Urinary bladder (tissue), 3 donors: ENCODE measurements at regions not wholly inside any gene's neighbourhood (a gene's known extent, or its start where the extent isn't known, plus 50 kb on each side); places are given as distances from the start of the nearest gene placed in this dataset.

Experiments
- DNase-seq: peaks from one replicate; pipeline ENCODE4 v3.0.0-alpha.2; 2015; ENCODE audit errors: extremely low spot score
- H3K27ac ChIP-seq: one replicate; pipeline ENCODE4 v1.5.1; 2013; ENCODE audit warnings: low read depth, mild to moderate bottlenecking, moderate library complexity
- H3K36me3 ChIP-seq: one replicate; pipeline ENCODE4 v1.6.1; 2013; ENCODE audit warnings: mild to moderate bottlenecking, moderate library complexity; ENCODE audit not compliant: insufficient read depth
- H3K4me1 ChIP-seq: one replicate; pipeline ENCODE4 v1.6.1; 2013; ENCODE audit warnings: mild to moderate bottlenecking, moderate library complexity; ENCODE audit not compliant: insufficient read depth
- H3K4me3 ChIP-seq: one replicate; pipeline ENCODE4 v1.5.1; 2013; ENCODE audit warnings: low read depth, low read length
- WGBS: extraction: QIAGEN DNeasy Blood & Tissue Kit; methylation state at CpG from one replicate; pipeline ENCODE4 v1.1.7; 2013; 5-methylcytosine and 5-hydroxymethylcytosine counted together
- donor health status: healthy with polysubstance abuse.
- donor health status: healthy.

DNA sequence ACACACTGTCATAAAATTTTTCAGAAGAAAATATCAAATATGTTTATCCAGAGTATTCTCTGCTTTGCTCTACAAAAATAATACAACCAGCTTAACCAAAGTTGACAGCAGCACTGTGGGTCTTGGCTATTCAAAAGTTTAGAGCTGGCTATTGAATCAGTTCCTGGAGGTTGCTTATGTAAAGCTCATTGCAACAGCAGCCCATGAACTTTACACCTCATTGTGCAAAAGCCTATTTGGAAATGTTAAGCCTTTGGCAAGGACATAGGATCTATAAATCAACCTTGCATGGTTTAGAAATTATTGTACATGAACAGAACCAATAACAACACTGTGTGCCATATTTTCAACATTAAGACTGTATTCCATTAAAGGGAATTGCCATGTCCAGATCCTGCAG is 714.9 kb downstream of the ADGRL2 start:
- Histone ChIP-seq H3K4me1 (no peaks in the 10 kb centered on the region), H3K27ac (no peak overlapping the region), H3K4me3 (no peak overlapping the region), H3K36me3 (no peaks in the 10 kb centered on the region)
- DNase-seq = no peak

DNA sequence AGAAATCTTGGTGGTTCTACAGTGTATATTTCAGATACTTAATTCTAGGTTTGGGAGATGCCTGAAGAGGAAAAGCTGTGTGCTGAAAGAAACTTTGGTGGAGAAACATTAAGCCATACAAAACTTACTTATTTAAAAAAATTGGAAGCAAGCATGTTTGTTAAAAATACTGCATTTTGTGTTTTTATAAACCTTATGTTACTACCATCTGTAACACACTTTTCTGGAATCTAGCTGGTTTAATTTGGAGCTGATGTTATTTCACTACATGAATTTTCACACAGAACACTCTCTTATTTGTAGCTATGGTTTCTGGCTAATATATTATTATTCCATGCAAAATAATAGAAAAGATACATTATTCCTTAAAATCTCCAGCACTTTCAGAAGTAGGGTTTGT is 710.7 kb downstream of the ADGRL2 start:
- no peaks in the 10 kb centered on the region for H3K36me3 ChIP-seq
- no peaks in the 10 kb centered on the region for H3K4me1 ChIP-seq
- no peak overlapping the region for H3K4me3 ChIP-seq
- DNase-seq = no peak
- no peak overlapping the region for H3K27ac ChIP-seq

DNA sequence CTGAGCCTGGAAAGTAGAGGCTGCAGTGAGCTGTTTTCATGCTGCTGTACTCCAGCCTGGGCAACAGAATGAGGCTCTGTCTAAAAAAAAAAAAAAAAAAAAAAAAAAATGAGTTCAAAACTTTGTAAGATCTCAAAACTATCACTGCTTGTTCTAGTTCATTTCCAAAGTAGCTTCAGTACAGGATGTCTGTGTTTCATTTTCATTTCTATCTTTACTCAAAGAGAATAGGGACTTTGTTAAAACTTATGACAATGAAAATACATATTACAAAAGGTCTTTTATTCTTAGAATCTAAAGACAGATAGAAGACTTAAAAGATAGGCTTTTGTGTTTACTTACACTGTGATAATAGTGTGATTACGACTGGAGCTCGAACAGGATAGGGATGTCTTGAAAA is 709.7 kb downstream of the ADGRL2 start:
- no peak overlapping the region for H3K27ac ChIP-seq
- WGBS = 93% methylated on average over 2 of the region's 2 CpGs
- no peak for DNase-seq
- no peaks in the 10 kb centered on the region for H3K4me1 ChIP-seq
- no peak overlapping the region for H3K4me3 ChIP-seq
- H3K36me3 ChIP-seq = no peaks in the 10 kb centered on the region

DNA sequence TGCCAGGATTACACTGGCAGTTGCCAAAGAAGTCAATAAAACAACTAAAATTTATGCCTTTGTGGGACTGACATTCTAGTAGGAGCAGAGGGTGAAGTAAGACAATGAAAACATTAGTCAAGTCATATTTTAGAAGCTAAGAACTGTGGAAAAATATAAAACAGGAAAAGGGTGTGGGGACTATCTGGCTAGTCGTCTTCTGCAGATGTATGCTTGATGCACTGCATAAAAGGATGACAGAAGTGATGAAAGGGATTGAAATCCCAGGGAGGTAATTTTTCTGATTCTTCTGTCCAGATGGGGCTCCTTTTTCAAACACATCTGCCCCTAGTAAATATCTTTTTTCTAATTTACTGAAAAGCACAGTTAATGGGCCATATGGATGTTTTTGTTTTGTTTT is 706.3 kb downstream of the ADGRL2 start:
- Histone ChIP-seq H3K36me3 (no peaks in the 10 kb centered on the region), H3K4me3 (no peak overlapping the region), H3K27ac (no peak overlapping the region), H3K4me1 (no peaks in the 10 kb centered on the region)
- DNase-seq = no peak
- WGBS = 77% methylated on average over 1 of the region's 1 CpG

DNA sequence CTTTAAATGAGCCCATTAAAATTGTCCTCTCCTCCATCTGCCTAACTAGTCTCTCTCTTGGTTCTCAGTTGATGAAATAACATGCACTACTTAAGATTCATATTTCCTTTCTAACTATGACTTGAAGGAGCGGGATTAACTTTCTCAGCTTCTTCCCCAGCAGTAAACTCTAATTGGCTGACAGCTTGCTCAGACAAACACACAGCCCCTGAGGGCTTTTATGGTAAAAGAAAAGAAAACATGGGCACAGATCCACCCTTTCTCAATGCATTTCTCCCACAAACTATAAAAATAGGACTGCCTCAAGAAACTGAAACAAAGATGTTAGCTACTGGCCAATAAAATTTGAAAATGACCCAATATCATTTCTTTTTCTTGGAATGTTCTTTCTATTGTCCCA is 703.1 kb downstream of the ADGRL2 start:
- no peaks in the 10 kb centered on the region for H3K4me1 ChIP-seq
- no peak overlapping the region for H3K27ac ChIP-seq
- no peaks in the 10 kb centered on the region for H3K36me3 ChIP-seq
- H3K4me3 ChIP-seq = no peak overlapping the region
- no peak for DNase-seq
- 83% methylated on average over 1 of the region's 1 CpG for WGBS

DNA sequence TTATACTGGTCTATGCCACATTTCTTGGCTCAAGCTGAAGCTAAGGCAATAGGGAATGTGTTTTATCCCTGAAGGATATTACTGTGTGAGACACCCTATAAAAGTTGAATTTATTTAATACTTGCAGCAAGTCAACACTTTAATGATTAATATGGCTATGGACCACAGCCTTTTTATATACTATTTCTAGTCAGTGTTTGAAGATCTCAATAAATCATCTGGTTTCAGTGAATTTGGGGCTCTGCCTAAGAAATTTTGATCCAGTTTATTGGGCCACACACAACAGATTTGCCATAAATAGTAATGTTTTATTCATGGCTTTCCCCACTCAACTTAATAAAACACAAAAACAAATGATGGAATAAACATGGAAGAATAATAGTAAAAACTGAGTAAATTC is 698.3 kb downstream of the ADGRL2 start:
- Histone ChIP-seq H3K27ac (no peak overlapping the region), H3K4me1 (no peaks in the 10 kb centered on the region), H3K36me3 (no peaks in the 10 kb centered on the region), H3K4me3 (no peak overlapping the region)
- no peak for DNase-seq

DNA sequence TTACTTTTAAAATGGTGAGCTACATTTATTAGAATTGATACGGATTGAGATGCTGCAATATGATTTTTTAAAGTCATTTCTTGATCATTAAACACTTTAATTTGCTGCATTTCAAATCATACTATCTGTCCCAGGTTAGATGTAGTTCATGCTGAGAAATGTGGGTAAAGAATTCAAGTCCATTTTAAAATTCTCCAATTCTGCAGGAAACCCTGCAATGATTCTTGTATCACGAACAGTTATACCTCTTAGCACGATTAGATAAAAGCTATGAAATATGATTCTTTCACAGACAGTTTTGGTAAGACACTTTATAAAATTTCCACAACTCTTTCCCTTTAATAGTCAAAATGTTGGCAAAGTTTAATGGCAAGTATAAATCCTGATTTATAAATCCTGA is 693.4 kb downstream of the ADGRL2 start:
- Histone ChIP-seq H3K4me1 (no peaks in the 10 kb centered on the region), H3K36me3 (no peaks in the 10 kb centered on the region), H3K27ac (no peak overlapping the region), H3K4me3 (no peak overlapping the region)
- 97% methylated on average over 3 of the region's 3 CpGs for WGBS
- no peak for DNase-seq

DNA sequence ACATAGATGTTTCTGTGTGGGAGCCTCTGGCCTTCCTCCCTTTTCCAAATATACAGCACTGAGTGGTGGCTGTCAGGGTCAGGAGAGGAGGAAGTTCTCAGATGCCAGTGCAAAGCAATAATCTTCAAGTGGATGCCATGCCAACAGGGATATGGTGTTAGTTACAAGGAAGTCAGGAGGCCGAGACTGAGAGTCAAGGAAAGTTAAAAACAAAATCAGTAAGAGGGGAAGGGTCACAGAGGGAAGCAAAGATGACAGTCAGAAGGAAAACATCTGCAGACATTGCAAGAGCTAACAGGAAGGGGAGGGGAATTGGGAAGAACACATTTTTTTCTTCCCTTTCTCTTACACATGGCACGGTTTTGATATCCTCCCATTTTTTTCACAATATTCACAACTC is 691.4 kb downstream of the ADGRL2 start:
- Histone ChIP-seq H3K27ac (no peak overlapping the region), H3K4me1 (no peaks in the 10 kb centered on the region)
- 71% methylated on average over 2 of the region's 2 CpGs for WGBS

DNA sequence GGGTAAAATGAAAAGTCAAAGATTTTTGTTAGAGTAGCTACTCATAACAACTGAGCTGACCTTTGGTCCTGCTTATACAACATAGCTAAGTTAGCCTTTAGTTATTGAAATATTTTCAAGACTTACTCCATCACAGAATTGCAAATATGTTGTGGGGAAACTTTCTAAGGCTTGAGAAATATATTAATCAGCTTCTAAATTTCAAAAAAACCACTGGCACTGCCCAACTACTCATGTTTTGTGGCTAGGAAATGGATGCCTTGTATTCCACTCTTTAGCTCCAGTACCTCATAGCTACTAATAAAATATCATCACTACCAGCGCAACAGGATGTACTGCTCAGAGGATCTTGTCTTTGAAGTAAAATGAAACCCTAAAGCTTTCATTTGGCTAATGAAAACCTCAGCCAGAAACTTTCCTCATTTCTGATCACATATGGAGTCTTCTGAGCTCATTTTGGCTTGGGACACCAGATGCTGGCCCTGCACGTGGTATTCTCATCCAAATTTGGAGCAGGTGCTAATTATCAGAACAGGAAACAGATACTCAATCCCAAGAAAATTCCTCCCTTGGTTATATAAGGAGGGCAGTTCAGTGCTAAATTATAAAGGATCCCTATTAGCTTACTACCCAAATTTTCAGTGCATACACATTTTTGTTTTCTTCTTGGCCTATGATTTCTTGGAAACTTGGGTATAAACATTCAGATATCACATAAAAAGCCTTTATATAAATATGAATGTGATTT is 690.7 kb downstream of the ADGRL2 start:
- H3K27ac ChIP-seq = no peak overlapping the region
- no peaks in the 10 kb centered on the region for H3K36me3 ChIP-seq
- no peak overlapping the region for H3K4me3 ChIP-seq
- H3K4me1 ChIP-seq = no peaks in the 10 kb centered on the region
- 60% methylated on average over 2 of the region's 2 CpGs for WGBS
- DNase-seq = no peak

More for the DNA sequence above, 691.4 kb downstream of the ADGRL2 start:
- Histone ChIP-seq H3K36me3 (no peaks in the 10 kb centered on the region), H3K4me3 (no peak overlapping the region)
- no peak for DNase-seq

DNA sequence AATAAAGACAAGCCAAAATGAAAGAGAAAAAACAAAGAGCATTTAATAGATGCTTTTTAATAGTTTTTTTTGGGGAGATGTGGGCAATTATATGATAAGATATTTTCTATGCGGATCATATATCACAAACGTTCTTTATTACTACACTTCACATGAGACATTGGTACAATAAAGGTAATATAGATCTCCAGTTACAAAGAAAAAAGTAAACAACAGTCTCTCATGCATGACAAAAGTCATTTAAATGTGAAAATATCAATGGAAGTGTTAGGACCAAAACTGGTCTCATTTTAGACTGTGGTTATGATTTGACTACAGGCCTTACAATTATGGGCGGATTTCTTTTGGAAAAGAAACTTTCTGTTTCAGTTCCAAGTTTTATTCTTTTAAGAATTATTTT is 687.0 kb downstream of the ADGRL2 start:
- Histone ChIP-seq H3K4me3 (no peak overlapping the region), H3K27ac (no peak overlapping the region), H3K36me3 (no peaks in the 10 kb centered on the region), H3K4me1 (no peaks in the 10 kb centered on the region)
- DNase-seq = no peak
- WGBS = 92% methylated on average over 3 of the region's 3 CpGs

DNA sequence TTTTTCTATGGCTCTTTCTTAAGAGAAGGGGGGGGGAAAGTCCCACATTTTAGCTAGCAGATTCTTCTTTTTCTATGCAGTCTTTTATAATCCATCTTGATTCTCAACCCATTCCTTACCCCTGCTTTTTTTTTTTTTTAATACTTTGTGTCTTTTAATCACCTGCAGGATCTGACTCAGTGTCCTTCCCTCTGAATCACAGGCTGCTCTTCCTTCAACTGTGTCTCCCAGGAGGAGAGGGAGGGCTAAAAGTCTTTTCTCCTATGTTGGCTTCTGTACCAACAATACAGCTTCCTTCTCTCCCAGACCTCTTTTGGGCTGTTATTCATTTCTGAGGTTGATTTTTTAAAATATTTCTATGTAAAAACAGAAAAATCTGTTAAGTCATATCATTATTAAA is 686.2 kb downstream of the ADGRL2 start:
- H3K4me1 ChIP-seq = no peaks in the 10 kb centered on the region
- H3K36me3 ChIP-seq = no peaks in the 10 kb centered on the region
- DNase-seq = no peak
- no peak overlapping the region for H3K27ac ChIP-seq
- no peak overlapping the region for H3K4me3 ChIP-seq

DNA sequence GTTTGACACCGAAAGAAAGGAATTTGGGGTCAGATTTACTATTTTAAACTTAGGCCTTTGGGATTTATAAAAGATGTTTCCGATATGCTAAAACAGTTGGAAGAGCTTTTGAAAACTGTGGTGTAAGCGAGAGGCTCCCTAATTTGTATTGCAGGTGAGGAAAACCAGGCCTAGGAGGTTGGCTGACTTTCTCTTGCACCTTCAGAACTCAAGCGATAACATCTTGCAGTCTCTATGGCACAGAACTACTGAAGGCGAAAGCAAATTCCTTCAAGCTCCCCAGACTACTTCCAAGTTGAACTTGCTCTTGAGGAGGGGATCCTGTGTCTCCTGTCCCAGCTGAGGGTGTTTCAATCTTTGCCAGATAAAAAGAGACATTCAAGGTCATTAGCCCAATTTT is 685.7 kb downstream of the ADGRL2 start:
- WGBS = 82% methylated on average over 5 of the region's 5 CpGs
- Histone ChIP-seq H3K4me1 (no peaks in the 10 kb centered on the region), H3K36me3 (no peaks in the 10 kb centered on the region), H3K4me3 (no peak overlapping the region), H3K27ac (no peak overlapping the region)
- DNase-seq = no peak

DNA sequence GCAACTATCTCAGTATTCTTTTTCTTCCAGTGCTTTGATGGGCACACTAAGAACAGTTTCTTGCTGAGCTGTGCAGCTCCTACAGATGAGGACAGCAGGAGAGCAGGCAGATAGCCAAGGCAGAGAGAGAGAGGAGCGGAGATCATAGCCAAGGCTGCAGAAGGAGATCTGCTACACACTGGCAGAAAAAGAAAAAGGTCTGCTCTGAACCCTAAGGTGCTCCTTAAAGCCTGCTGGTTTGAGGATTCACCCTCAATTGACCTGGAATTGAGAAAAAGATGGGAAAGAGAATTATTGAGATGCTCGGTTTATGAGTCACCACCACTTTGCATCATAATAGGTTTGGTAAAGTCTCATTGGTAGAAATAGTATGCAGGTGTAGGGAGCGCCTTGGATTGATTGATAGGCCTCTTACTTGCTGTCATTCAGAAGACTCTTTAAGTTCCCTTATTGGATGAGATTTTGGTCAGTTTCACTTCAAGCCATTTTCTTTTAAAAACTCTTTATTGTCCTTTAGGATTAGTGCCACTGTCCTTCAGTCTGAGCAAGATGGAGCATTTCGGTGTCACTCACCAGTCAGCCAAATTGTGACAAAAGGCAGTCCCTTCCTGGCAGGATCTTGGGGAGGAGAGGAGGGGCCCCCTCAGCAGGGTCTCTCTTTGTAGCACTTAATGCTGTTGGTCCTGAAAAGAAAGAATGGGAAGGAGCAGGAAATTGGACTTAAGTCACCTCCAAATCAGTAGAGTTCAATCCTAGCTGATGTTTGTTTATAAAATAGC is 685.0 kb downstream of the ADGRL2 start:
- Histone ChIP-seq H3K4me1 (no peaks in the 10 kb centered on the region), H3K36me3 (no peaks in the 10 kb centered on the region), H3K27ac (no peak overlapping the region), H3K4me3 (no peak overlapping the region)
- WGBS = 69% methylated on average over 4 of the region's 4 CpGs
- DNase-seq = no peak

DNA sequence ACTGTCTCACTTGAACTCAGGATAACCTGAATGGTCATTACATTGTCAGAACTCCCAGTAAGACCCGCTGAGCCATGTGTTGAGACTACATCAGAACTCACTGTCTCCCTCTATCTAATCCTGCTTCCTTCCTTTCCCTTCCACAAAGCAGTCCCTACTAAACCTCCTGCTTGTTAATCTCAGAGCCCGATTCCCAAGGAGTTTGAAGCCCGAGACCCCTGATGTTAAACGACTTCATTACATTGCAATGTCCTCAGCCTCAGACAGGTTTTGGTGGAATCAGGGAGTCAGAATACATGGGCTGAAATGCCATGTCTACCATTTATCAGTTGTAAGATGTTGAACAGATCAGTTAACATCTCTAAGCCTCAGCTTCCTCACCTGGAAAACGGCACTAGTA is 682.4 kb downstream of the ADGRL2 start:
- H3K36me3 ChIP-seq = no peaks in the 10 kb centered on the region
- no peak overlapping the region for H3K4me3 ChIP-seq
- DNase-seq = no peak
- H3K27ac ChIP-seq = no peak overlapping the region
- WGBS = 94% methylated on average over 5 of the region's 5 CpGs
- H3K4me1 ChIP-seq = no peaks in the 10 kb centered on the region
